BE2C (cell line): ENCODE measurements at regions not wholly inside any gene's neighbourhood (a gene's known extent, or its start where the extent isn't known, plus 50 kb on each side); places are given as distances from the start of the nearest gene placed in this dataset.

ENCODE experiments used
- DNase-seq: peaks from one replicate; pipeline ENCODE4 v3.0.0-alpha.2; 2020
- H3K27me3 ChIP-seq: fragments of 250-450 bp; sonication (Bioruptor Pico); 2 replicates; pipeline ENCODE4 v1.5.1; 2020; ENCODE audit warnings: mild to moderate bottlenecking
- H3K36me3 ChIP-seq: fragments of 250-450 bp; sonication (Bioruptor Pico); 2 replicates; pipeline ENCODE4 v1.5.1; 2020; ENCODE audit warnings: mild to moderate bottlenecking
- H3K4me1 ChIP-seq: fragments of 250-450 bp; sonication (Bioruptor Pico); 2 replicates; pipeline ENCODE4 v1.5.1; 2020
- H3K4me3 ChIP-seq: 2 replicates; pipeline ENCODE4 v1.5.1; 2011; ENCODE audit warnings: low read depth, low read length
- H3K9me3 ChIP-seq: fragments of 250-450 bp; sonication (Bioruptor Pico); 2 replicates; pipeline ENCODE4 v1.5.1; 2020
- TF ChIP-seq, protein P1 (sequence below): IDR thresholded peaks from 2 replicates; pipeline ENCODE4 v1.5.1; 2012; ENCODE audit warnings: mild to moderate bottlenecking, low read depth, low read length

DNA sequence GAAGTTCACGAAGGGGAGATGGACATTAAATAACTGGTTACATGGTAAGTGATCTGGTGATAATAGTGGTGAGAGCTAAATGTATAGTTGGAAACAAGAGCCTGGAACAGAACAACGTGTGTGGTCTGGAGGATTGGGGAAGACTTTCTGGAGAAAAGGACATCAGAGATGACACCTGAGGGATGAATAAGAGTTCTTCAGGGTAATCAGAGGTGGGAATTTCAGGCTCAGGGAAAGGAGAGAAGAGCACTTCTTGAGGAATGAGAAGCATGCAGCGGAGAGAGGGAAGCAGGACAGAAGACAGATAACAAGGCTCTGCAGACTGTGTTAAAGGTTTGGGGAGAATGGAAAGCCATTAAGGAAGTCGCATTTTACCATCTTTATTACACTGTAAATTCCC lies 450.7 kb downstream of the TNS1 start:
- TF ChIP-seq, protein P1, sequence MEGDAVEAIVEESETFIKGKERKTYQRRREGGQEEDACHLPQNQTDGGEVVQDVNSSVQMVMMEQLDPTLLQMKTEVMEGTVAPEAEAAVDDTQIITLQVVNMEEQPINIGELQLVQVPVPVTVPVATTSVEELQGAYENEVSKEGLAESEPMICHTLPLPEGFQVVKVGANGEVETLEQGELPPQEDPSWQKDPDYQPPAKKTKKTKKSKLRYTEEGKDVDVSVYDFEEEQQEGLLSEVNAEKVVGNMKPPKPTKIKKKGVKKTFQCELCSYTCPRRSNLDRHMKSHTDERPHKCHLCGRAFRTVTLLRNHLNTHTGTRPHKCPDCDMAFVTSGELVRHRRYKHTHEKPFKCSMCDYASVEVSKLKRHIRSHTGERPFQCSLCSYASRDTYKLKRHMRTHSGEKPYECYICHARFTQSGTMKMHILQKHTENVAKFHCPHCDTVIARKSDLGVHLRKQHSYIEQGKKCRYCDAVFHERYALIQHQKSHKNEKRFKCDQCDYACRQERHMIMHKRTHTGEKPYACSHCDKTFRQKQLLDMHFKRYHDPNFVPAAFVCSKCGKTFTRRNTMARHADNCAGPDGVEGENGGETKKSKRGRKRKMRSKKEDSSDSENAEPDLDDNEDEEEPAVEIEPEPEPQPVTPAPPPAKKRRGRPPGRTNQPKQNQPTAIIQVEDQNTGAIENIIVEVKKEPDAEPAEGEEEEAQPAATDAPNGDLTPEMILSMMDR, result no peak
- no peak for DNase-seq
- Histone ChIP-seq H3K27me3 (no peaks in the 10 kb centered on the region), H3K4me1 (no peaks in the 10 kb centered on the region; the same call in 1 of the 2 replicates), H3K4me3 (no peak overlapping the region), H3K36me3 (no peaks in the 10 kb centered on the region), H3K9me3 (no peaks in the 10 kb centered on the region)

- H3K4me1 ChIP-seq, result no peaks in the 10 kb centered on the region; the same call in 1 of the 2 replicates
- TF ChIP-seq, protein P1, result no peak
- H3K36me3 ChIP-seq, result no peaks in the 10 kb centered on the region
- no peaks in the 10 kb centered on the region for H3K9me3 ChIP-seq
- no peak overlapping the region for H3K4me3 ChIP-seq
- no peaks in the 10 kb centered on the region for H3K27me3 ChIP-seq
- no peak for DNase-seq
Measured at GRCh38 chr2:217551252-217551899, 451.4 kb downstream of the TNS1 start.

DNA sequence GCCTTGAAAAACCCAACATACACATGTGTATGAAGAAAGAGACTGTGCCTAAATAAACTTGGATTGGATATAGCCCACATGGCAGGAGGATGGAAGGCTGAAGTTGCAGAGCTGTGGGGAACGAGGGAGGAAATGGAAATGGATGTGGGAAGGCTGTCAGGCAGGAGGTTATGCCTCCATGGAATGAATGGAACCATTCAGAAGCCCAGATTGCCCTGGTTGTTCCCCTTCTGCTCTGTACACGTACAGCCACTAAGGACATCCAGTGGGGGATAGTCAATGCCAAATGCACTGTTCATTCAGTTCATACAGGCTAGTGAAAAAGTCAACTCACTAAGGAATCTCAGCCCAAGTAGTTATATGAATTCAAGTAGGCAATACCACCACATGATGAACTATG lies 463.7 kb downstream of the TNS1 start:
- Histone ChIP-seq H3K4me3 (no peak overlapping the region), H3K9me3 (no peaks in the 10 kb centered on the region), H3K27me3 (no peaks in the 10 kb centered on the region), H3K36me3 (no peaks in the 10 kb centered on the region), H3K4me1 (no peaks in the 10 kb centered on the region)
- no peak for DNase-seq
- TF ChIP-seq, protein P1, result no peak

- Histone ChIP-seq H3K27me3 (no peaks in the 10 kb centered on the region), H3K9me3 (no peaks in the 10 kb centered on the region), H3K4me3 (no peak overlapping the region), H3K36me3 (no peaks in the 10 kb centered on the region), H3K4me1 (no peaks in the 10 kb centered on the region)
- TF ChIP-seq, protein P1, result no peak
- no peak for DNase-seq
Measured at GRCh38 chr2:217538719-217539118, 464.1 kb downstream of the TNS1 start.

- H3K4me3 ChIP-seq, result no peak overlapping the region
- H3K4me1 ChIP-seq, result no peaks in the 10 kb centered on the region
- no peak for DNase-seq
- TF ChIP-seq, protein P1, result no peak
- no peaks in the 10 kb centered on the region for H3K36me3 ChIP-seq
- no peaks in the 10 kb centered on the region for H3K27me3 ChIP-seq
- no peaks in the 10 kb centered on the region for H3K9me3 ChIP-seq
Measured at GRCh38 chr2:217535957-217536708, 466.7 kb downstream of the TNS1 start.
